ENCODE measurements at regions not wholly inside any gene's neighbourhood (a gene's known extent, or its start where the extent isn't known, plus 50 kb on each side); places are given as distances from the start of the nearest gene placed in this dataset.

GRCh38 chr11:96543177-96543576 is 153.4 kb downstream of the JRKL start:
- TF ChIP-seq, protein P1, sequence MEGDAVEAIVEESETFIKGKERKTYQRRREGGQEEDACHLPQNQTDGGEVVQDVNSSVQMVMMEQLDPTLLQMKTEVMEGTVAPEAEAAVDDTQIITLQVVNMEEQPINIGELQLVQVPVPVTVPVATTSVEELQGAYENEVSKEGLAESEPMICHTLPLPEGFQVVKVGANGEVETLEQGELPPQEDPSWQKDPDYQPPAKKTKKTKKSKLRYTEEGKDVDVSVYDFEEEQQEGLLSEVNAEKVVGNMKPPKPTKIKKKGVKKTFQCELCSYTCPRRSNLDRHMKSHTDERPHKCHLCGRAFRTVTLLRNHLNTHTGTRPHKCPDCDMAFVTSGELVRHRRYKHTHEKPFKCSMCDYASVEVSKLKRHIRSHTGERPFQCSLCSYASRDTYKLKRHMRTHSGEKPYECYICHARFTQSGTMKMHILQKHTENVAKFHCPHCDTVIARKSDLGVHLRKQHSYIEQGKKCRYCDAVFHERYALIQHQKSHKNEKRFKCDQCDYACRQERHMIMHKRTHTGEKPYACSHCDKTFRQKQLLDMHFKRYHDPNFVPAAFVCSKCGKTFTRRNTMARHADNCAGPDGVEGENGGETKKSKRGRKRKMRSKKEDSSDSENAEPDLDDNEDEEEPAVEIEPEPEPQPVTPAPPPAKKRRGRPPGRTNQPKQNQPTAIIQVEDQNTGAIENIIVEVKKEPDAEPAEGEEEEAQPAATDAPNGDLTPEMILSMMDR (conservative IDR thresholded peaks at IDR 0.05): no peak
- TF ChIP-seq EZH2 (IDR thresholded peaks at IDR 0.05; ENCODE audit: low read depth): no peak

Data from PC-9 (cell line).